ENCODE measurements at regions not wholly inside any gene's neighbourhood (a gene's known extent, or its start where the extent isn't known, plus 50 kb on each side); places are given as distances from the start of the nearest gene placed in this dataset.
"Not testable (repeated sequence)": the region's sequence is repeated elsewhere in the genome, so short reads cannot be mapped to it uniquely, and the experiment has no call there.

DNA sequence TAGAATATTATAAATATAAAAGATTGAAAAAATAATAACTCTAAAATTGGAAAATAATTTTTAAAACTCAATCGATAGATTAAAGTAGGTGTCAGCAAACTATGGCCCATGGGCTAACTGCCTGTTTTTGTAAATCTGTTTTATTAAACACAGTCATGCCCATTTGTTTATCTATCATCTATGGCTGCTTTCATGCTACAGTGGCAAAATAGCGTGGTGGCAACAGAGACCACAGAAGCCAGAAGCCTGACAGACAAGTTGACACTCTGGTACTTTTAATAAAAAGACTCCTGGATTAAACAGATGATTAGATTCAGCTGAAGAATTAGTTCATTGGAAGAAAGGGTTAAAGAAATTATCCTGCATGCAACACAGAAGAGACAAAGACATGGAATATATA lies 400.7 kb upstream of the RORB start:
- no peaks in the 10 kb centered on the region for H3K27me3 Mint-ChIP-seq

GRCh38 chr9:74100042-74100441 lies 397.1 kb upstream of the RORB start:
- Mint-ChIP-seq H3K27me3 (no peaks in the 10 kb centered on the region), H3K4me1 (no peaks in the 10 kb centered on the region), H3K4me3 (no peak overlapping the region), H3K9me3 (ENCODE audit: insufficient read depth) (peaks cover 2% of the 10 kb centered on the region), H3K27ac (no peak overlapping the region)
- no CpG with 5 or more reads among the region's 1 CpG for WGBS (ENCODE audit: insufficient coverage)
- Histone ChIP-seq H3K4me1 (ENCODE audit: control insufficient read depth in 2 of 2, insufficient read depth in 2 of 2, low read length in 2 of 2) (no peaks in the 10 kb centered on the region), H3K9ac (ENCODE audit: low read length) (no peak overlapping the region), H3K9me3 (ENCODE audit: control extremely low read depth in 1 of 3, control insufficient read depth in 2 of 3, insufficient read depth in 1 of 3, low read length in 2 of 3) (peaks cover 0 to 3% (median 0%) of the 10 kb centered on the region in 3 donors), H3K79me2 (ENCODE audit: control insufficient read depth, insufficient read depth, low read length) (no peaks in the 10 kb centered on the region), H2AFZ (ENCODE audit: insufficient read depth, low read depth, low read length, poor library complexity, severe bottlenecking) (no peak overlapping the region), H3K4me3 (ENCODE audit: control extremely low read depth in 1 of 5, extremely low read depth in 1 of 5, insufficient read depth in 1 of 5, low read depth in 2 of 5, low read length in 4 of 5) (no peak overlapping the region), H3K4me2 (replicated peaks; ENCODE audit: low read depth, low read length, poor library complexity, severe bottlenecking) (no peak overlapping the region), H4K20me1 (ENCODE audit: control insufficient read depth, insufficient read depth, low read length, poor library complexity, severe bottlenecking) (no peaks in the 10 kb centered on the region), H3K36me3 (replicated peaks in 1 of 2; ENCODE audit: control extremely low read depth in 1 of 2, control insufficient read depth in 1 of 2, extremely low read depth in 1 of 2, insufficient read depth in 2 of 2, low read length in 1 of 2) (no peaks in the 10 kb centered on the region), H3K27ac (ENCODE audit: low read length in 2 of 2) (no peak overlapping the region), H3K27me3 (replicated peaks in 1 of 4; ENCODE audit: control extremely low read depth in 1 of 4, control insufficient read depth in 3 of 4, insufficient read depth in 4 of 4, low read length in 3 of 4) (no peaks in the 10 kb centered on the region)
- ChIA-PET CTCF (no interaction called here), POLR2A (no interaction called here)
- ATAC-seq (ENCODE audit: low read depth) = no peak
- no peak for TF ChIP-seq EZH2 (IDR thresholded peaks at IDR 0.05; ENCODE audit: borderline replicate concordance, insufficient read depth, low read depth, low read length, poor library complexity, severe bottlenecking)
- TF ChIP-seq, protein P1, sequence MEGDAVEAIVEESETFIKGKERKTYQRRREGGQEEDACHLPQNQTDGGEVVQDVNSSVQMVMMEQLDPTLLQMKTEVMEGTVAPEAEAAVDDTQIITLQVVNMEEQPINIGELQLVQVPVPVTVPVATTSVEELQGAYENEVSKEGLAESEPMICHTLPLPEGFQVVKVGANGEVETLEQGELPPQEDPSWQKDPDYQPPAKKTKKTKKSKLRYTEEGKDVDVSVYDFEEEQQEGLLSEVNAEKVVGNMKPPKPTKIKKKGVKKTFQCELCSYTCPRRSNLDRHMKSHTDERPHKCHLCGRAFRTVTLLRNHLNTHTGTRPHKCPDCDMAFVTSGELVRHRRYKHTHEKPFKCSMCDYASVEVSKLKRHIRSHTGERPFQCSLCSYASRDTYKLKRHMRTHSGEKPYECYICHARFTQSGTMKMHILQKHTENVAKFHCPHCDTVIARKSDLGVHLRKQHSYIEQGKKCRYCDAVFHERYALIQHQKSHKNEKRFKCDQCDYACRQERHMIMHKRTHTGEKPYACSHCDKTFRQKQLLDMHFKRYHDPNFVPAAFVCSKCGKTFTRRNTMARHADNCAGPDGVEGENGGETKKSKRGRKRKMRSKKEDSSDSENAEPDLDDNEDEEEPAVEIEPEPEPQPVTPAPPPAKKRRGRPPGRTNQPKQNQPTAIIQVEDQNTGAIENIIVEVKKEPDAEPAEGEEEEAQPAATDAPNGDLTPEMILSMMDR (IDR thresholded peaks at IDR 0.05) = no peak
- intact Hi-C loops (cut with micrococcal nuclease) = no loop called here
- DNase-seq = no peak

More for the DNA sequence above, 400.7 kb upstream of the RORB start:
- CTCF ChIA-PET = no interaction called here
- no peak for TF ChIP-seq EZH2 (IDR thresholded peaks at IDR 0.05; ENCODE audit: borderline replicate concordance, insufficient read depth, low read depth, low read length, poor library complexity, severe bottlenecking)
- TF ChIP-seq, protein P1 (IDR thresholded peaks at IDR 0.05) = no peak
- Histone ChIP-seq H4K20me1 (ENCODE audit: control insufficient read depth, insufficient read depth, low read length, poor library complexity, severe bottlenecking) (no peaks in the 10 kb centered on the region), H3K4me1 (ENCODE audit: control insufficient read depth in 2 of 2, insufficient read depth in 2 of 2, low read length in 2 of 2) (no peaks in the 10 kb centered on the region), H2AFZ (ENCODE audit: insufficient read depth, low read depth, low read length, poor library complexity, severe bottlenecking) (no peak overlapping the region), H3K79me2 (ENCODE audit: control insufficient read depth, insufficient read depth, low read length) (no peaks in the 10 kb centered on the region), H3K27me3 (replicated peaks in 1 of 4; ENCODE audit: control extremely low read depth in 1 of 4, control insufficient read depth in 3 of 4, insufficient read depth in 4 of 4, low read length in 3 of 4) (no peaks in the 10 kb centered on the region), H3K4me2 (replicated peaks; ENCODE audit: low read depth, low read length, poor library complexity, severe bottlenecking) (no peak overlapping the region), H3K27ac (ENCODE audit: low read length in 2 of 2) (no peak overlapping the region), H3K9ac (ENCODE audit: low read length) (no peak overlapping the region), H3K9me3 (ENCODE audit: control extremely low read depth in 1 of 3, control insufficient read depth in 2 of 3, insufficient read depth in 1 of 3, low read length in 2 of 3) (peaks cover 0 to 3% (median 0%) of the 10 kb centered on the region in 3 donors), H3K4me3 (ENCODE audit: control extremely low read depth in 1 of 5, extremely low read depth in 1 of 5, insufficient read depth in 1 of 5, low read depth in 2 of 5, low read length in 4 of 5) (no peak overlapping the region), H3K36me3 (replicated peaks in 1 of 2; ENCODE audit: control extremely low read depth in 1 of 2, control insufficient read depth in 1 of 2, extremely low read depth in 1 of 2, insufficient read depth in 2 of 2, low read length in 1 of 2) (no peaks in the 10 kb centered on the region)
- Mint-ChIP-seq H3K4me3 (no peak overlapping the region), H3K27ac (no peak overlapping the region), H3K4me1 (no peaks in the 10 kb centered on the region), H3K9me3 (ENCODE audit: insufficient read depth) (no peaks in the 10 kb centered on the region)
- DNase-seq (no peak), ATAC-seq (ENCODE audit: low read depth) (no peak)
- WGBS (ENCODE audit: insufficient coverage) = no CpG with 5 or more reads among the region's 2 CpGs
- intact Hi-C loops (cut with micrococcal nuclease) = no loop called here
- POLR2A ChIA-PET = no interaction called here

DNA sequence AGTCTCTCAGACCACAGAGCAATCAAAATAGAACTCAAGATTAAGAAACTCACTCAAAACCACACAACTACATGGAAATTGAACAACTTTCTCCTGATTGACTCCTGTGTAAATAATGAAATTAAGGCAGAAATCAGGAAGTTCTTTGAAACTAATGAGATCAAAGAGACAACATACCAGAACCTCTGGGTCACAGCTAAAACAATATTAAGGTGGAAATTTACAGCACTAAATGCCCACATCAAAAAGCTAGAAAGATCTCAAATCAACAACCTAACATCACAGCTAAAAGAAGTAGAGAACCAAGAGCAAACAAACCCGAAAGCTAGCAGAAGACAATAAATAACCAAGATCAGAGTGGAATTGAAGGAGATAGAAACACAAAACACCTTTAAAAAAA lies 395.0 kb upstream of the RORB start:
- H3K9me3 Mint-ChIP-seq (ENCODE audit: insufficient read depth); H3K27ac ChIP-seq (ENCODE audit: low read length in 2 of 2); H3K79me2 ChIP-seq (ENCODE audit: control insufficient read depth, insufficient read depth, low read length); DNase-seq; H2AFZ ChIP-seq (ENCODE audit: insufficient read depth, low read depth, low read length, poor library complexity, severe bottlenecking); H3K36me3 ChIP-seq (replicated peaks in 1 of 2; ENCODE audit: control extremely low read depth in 1 of 2, control insufficient read depth in 1 of 2, extremely low read depth in 1 of 2, insufficient read depth in 2 of 2, low read length in 1 of 2); H3K4me1 Mint-ChIP-seq; H3K4me3 ChIP-seq (ENCODE audit: control extremely low read depth in 1 of 5, extremely low read depth in 1 of 5, insufficient read depth in 1 of 5, low read depth in 2 of 5, low read length in 4 of 5); POLR2A ChIA-PET; intact Hi-C loops (cut with micrococcal nuclease); H3K27me3 Mint-ChIP-seq; H3K4me3 Mint-ChIP-seq; H4K20me1 ChIP-seq (ENCODE audit: control insufficient read depth, insufficient read depth, low read length, poor library complexity, severe bottlenecking); H3K9ac ChIP-seq (ENCODE audit: low read length); H3K4me2 ChIP-seq (replicated peaks; ENCODE audit: low read depth, low read length, poor library complexity, severe bottlenecking); ATAC-seq (ENCODE audit: low read depth); H3K27ac Mint-ChIP-seq; H3K4me1 ChIP-seq (ENCODE audit: control insufficient read depth in 2 of 2, insufficient read depth in 2 of 2, low read length in 2 of 2); H3K9me3 ChIP-seq (ENCODE audit: control extremely low read depth in 1 of 3, control insufficient read depth in 2 of 3, insufficient read depth in 1 of 3, low read length in 2 of 3); H3K27me3 ChIP-seq (replicated peaks in 1 of 4; ENCODE audit: control extremely low read depth in 1 of 4, control insufficient read depth in 3 of 4, insufficient read depth in 4 of 4, low read length in 3 of 4): not testable (repeated sequence)
- CTCF ChIA-PET = interaction anchor here (0.6 kb wide), 1 partner anchor 25 kb away, joined by 3 read pairs; no protein-coding TSS in a partner anchor
- no CpG with 5 or more reads among the region's 1 CpG for WGBS (ENCODE audit: insufficient coverage)
